GM23248 (cell line): ENCODE measurements at regions not wholly inside any gene's neighbourhood (a gene's known extent, or its start where the extent isn't known, plus 50 kb on each side); places are given as distances from the start of the nearest gene placed in this dataset.

Source experiments
- DNase-seq: peaks from one replicate; pipeline ENCODE4 v3.0.0-alpha.2; 2015
- H2AFZ ChIP-seq: fragments of 200-600 bp; sonication (generic); 2 replicates; pipeline ENCODE4 v1.6.1; 2016; ENCODE audit warnings: antibody characterized with exemption
- H3F3A ChIP-seq: fragments of 200-600 bp; sonication (generic); 2 replicates; pipeline ENCODE4 v1.6.1; 2016; ENCODE audit warnings: mild to moderate bottlenecking, antibody characterized with exemption, mixed run types; ENCODE audit not compliant: insufficient read depth
- H3K27ac ChIP-seq: fragments of 200-600 bp; sonication (generic); 2 replicates; pipeline ENCODE4 v1.5.1; 2016; ENCODE audit warnings: mild to moderate bottlenecking
- H3K27me3 ChIP-seq: fragments of 200-600 bp; sonication (generic); replicated peaks from 2 replicates; pipeline ENCODE4 v1.6.1; 2016; ENCODE audit warnings: mild to moderate bottlenecking; ENCODE audit not compliant: insufficient read depth
- H3K36me3 ChIP-seq: fragments of 200-600 bp; sonication (generic); 2 replicates; pipeline ENCODE4 v1.6.1; 2016; ENCODE audit warnings: low read depth, mild to moderate bottlenecking
- H3K4me1 ChIP-seq: fragments of 200-600 bp; sonication (generic); 2 replicates; pipeline ENCODE4 v1.6.1; 2016; ENCODE audit warnings: mild to moderate bottlenecking; ENCODE audit not compliant: insufficient read depth
- H3K4me2 ChIP-seq: fragments of 200-600 bp; sonication (generic); one replicate; pipeline ENCODE4 v1.6.1; 2016; ENCODE audit warnings: mild to moderate bottlenecking; ENCODE audit not compliant: unreplicated experiment
- H3K4me3 ChIP-seq: fragments of 200-600 bp; sonication (generic); 2 replicates; pipeline ENCODE4 v1.5.1; 2016; ENCODE audit warnings: mild to moderate bottlenecking
- H3K79me2 ChIP-seq: fragments of 200-600 bp; sonication (generic); 2 replicates; pipeline ENCODE4 v1.6.1; 2016; ENCODE audit warnings: mild to moderate bottlenecking; ENCODE audit not compliant: insufficient read depth
- H3K9ac ChIP-seq: fragments of 200-600 bp; sonication (generic); 2 replicates; pipeline ENCODE4 v1.6.1; 2016; ENCODE audit warnings: mild to moderate bottlenecking
- H3K9me2 ChIP-seq: fragments of 200-600 bp; sonication (generic); 2 replicates; pipeline ENCODE4 v1.6.1; 2016; ENCODE audit warnings: mixed run types, mild to moderate bottlenecking, moderate library complexity; ENCODE audit not compliant: insufficient read depth
- H3K9me3 ChIP-seq: fragments of 200-600 bp; sonication (generic); one replicate; pipeline ENCODE4 v1.6.1; 2017; ENCODE audit warnings: low read depth
- H4K20me1 ChIP-seq: fragments of 200-600 bp; sonication (generic); 2 replicates; pipeline ENCODE4 v1.6.0; 2016; ENCODE audit not compliant: insufficient read depth
- EZH2 ChIP-seq: fragments of 200-600 bp; sonication (generic); IDR thresholded peaks from 2 replicates; pipeline ENCODE4 v1.6.1; 2018; ENCODE audit warnings: antibody characterized with exemption, mild to moderate bottlenecking; ENCODE audit not compliant: insufficient read depth, poor library complexity, severe bottlenecking
- EZH2phosphoT487 ChIP-seq: fragments of 200-600 bp; sonication (generic); IDR thresholded peaks from 2 replicates; pipeline ENCODE4 v1.6.1; 2018; ENCODE audit warnings: antibody characterized with exemption, moderate library complexity, mild to moderate bottlenecking, low read depth; ENCODE audit not compliant: insufficient read depth
- WGBS, 2 experiments: methylation state at CpG; one replicate each; pipeline ENCODE4 v1.1.6; 2015 to 2017; ENCODE audit warnings: low lambda C conversion rate in 2 of 2, low coverage in 1 of 2; ENCODE audit errors: missing lambda C conversion rate in 2 of 2; 5-methylcytosine and 5-hydroxymethylcytosine counted together
- in situ Hi-C: fragments of 300-500 bp; cut with MboI; formaldehyde crosslinking; loops from 2 replicates; pipeline ENCODE4 v1.15.0; 2020

- Histone ChIP-seq H4K20me1 (no peaks in the 10 kb centered on the region), H3K9me2 (no peaks in the 10 kb centered on the region), H3F3A (no peaks in the 10 kb centered on the region), H3K36me3 (no peaks in the 10 kb centered on the region), H3K27me3 (no peaks in the 10 kb centered on the region), H2AFZ (no peak overlapping the region), H3K79me2 (no peaks in the 10 kb centered on the region), H3K4me1 (no peaks in the 10 kb centered on the region), H3K27ac (no peak overlapping the region), H3K9me3 (no peaks in the 10 kb centered on the region), H3K4me2 (no peak overlapping the region), H3K9ac (no peak overlapping the region), H3K4me3 (no peak overlapping the region)
- TF ChIP-seq EZH2 (no peak), EZH2phosphoT487 (no peak)
- in situ Hi-C loops, result no loop called here
- DNase-seq, result no peak
- 38 to 44% methylated on average over 13 to 17 of the region's 17 CpGs for WGBS, 2 experiments
These were observed 287.6 kb downstream of the MYCN start for GRCh38 chr2:16227811-16228462.

GRCh38 chr2:16226943-16227664, 286.8 kb downstream of the MYCN start:
- Histone ChIP-seq H3K4me2 (no peak overlapping the region), H3K27me3 (no peaks in the 10 kb centered on the region), H3K9me3 (no peaks in the 10 kb centered on the region), H3K9me2 (no peaks in the 10 kb centered on the region), H3F3A (no peaks in the 10 kb centered on the region), H3K27ac (no peak overlapping the region), H3K4me1 (no peaks in the 10 kb centered on the region), H2AFZ (no peak overlapping the region), H4K20me1 (no peaks in the 10 kb centered on the region), H3K79me2 (no peaks in the 10 kb centered on the region), H3K4me3 (no peak overlapping the region), H3K9ac (no peak overlapping the region), H3K36me3 (no peaks in the 10 kb centered on the region)
- no peak for DNase-seq
- in situ Hi-C loops, result no loop called here
- WGBS, 2 experiments, result 25 to 27% methylated on average over 21 of the region's 21 CpGs
- TF ChIP-seq EZH2, result no peak
- TF ChIP-seq EZH2phosphoT487, result no peak

- Histone ChIP-seq H3K9ac (no peak overlapping the region), H3K9me3 (no peaks in the 10 kb centered on the region)
- WGBS, 2 experiments, result 15% methylated on average over 3 of the region's 3 CpGs
These were observed 286.0 kb downstream of the MYCN start for GRCh38 chr2:16226381-16226780.

GRCh38 chr2:16225545-16225944, 285.2 kb downstream of the MYCN start:
- no peaks in the 10 kb centered on the region for H3K27me3 ChIP-seq
- H3K9me2 ChIP-seq, result no peaks in the 10 kb centered on the region
- H3K9me3 ChIP-seq, result no peaks in the 10 kb centered on the region
- TF ChIP-seq EZH2 (no peak), EZH2phosphoT487 (no peak)
- H3K9ac ChIP-seq, result no peak overlapping the region
- no peaks in the 10 kb centered on the region for H3K79me2 ChIP-seq
- no peaks in the 10 kb centered on the region for H3F3A ChIP-seq
- in situ Hi-C loops, result no loop called here
- DNase-seq, result no peak
- H4K20me1 ChIP-seq, result no peaks in the 10 kb centered on the region
- 35 to 39% methylated on average over 4 of the region's 4 CpGs for WGBS, 2 experiments
- no peak overlapping the region for H2AFZ ChIP-seq
- no peaks in the 10 kb centered on the region for H3K4me1 ChIP-seq
- H3K27ac ChIP-seq, result no peak overlapping the region
- no peaks in the 10 kb centered on the region for H3K36me3 ChIP-seq
- no peak overlapping the region for H3K4me3 ChIP-seq
- H3K4me2 ChIP-seq, result no peak overlapping the region

More at GRCh38 chr2:16226381-16226780, 286.0 kb downstream of the MYCN start:
- TF ChIP-seq EZH2 (no peak), EZH2phosphoT487 (no peak)
- Histone ChIP-seq H3F3A (no peaks in the 10 kb centered on the region), H3K9me2 (no peaks in the 10 kb centered on the region), H3K4me1 (no peaks in the 10 kb centered on the region), H3K4me2 (no peak overlapping the region), H4K20me1 (no peaks in the 10 kb centered on the region), H2AFZ (no peak overlapping the region), H3K36me3 (no peaks in the 10 kb centered on the region), H3K27me3 (no peaks in the 10 kb centered on the region), H3K79me2 (no peaks in the 10 kb centered on the region), H3K27ac (no peak overlapping the region), H3K4me3 (no peak overlapping the region)
- no peak for DNase-seq
- in situ Hi-C loops, result no loop called here
